ENCODE measurements at regions not wholly inside any gene's neighbourhood (a gene's known extent, or its start where the extent isn't known, plus 50 kb on each side); places are given as distances from the start of the nearest gene placed in this dataset.

DNA sequence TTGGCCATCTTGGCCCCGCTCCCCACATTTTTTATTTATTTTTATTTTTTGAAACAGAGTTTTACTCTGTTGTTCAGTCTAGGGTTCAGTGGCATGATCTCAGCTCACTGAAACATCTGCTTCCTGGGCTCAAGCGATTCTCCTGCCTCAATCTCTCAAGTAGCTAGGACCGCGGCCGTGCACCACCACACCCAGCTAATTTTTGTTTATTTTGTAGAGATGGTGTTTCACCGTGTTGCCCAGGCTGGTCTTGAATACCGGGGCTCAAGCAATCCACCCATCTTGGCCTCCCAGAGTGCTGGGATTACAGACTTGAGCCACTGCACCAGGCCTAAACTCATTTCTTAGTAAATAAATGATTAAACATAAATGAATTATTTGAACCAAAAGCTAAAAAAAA, 322.0 kb upstream of the LCORL start:
- Histone ChIP-seq H3K4me3 (ENCODE audit: insufficient read depth, low read length, poor library complexity, severe bottlenecking) (no peak overlapping the region), H3K27me3 (ENCODE audit: low read length) (no peaks in the 10 kb centered on the region), H3K9ac (ENCODE audit: low read length) (no peak overlapping the region), H3K4me2 (ENCODE audit: low read depth, low read length, poor library complexity, severe bottlenecking) (no peak overlapping the region), H3F3A (ENCODE audit: insufficient read depth) (no peaks in the 10 kb centered on the region), H4K20me1 (ENCODE audit: low read depth, low read length) (no peaks in the 10 kb centered on the region), H2AFZ (ENCODE audit: low read depth, low read length, severe bottlenecking) (no peak overlapping the region), H3K9me2 (replicated peaks; ENCODE audit: insufficient read depth, low read length) (no peaks in the 10 kb centered on the region), H3K27ac (ENCODE audit: low read depth, low read length) (no peak overlapping the region), H3K9me3 (ENCODE audit: insufficient read depth, low read length) (no peaks in the 10 kb centered on the region), H3K36me3 (ENCODE audit: low read length) (no peaks in the 10 kb centered on the region), H3K79me2 (ENCODE audit: insufficient read depth, low read length) (no peaks in the 10 kb centered on the region)
- TF ChIP-seq EZH2phosphoT487 (conservative IDR thresholded peaks at IDR 0.05; ENCODE audit: low read length) (no peak), CTCF (IDR thresholded peaks at IDR 0.05; ENCODE audit: insufficient read depth, low read length, poor library complexity, severe bottlenecking) (no peak)

DNA sequence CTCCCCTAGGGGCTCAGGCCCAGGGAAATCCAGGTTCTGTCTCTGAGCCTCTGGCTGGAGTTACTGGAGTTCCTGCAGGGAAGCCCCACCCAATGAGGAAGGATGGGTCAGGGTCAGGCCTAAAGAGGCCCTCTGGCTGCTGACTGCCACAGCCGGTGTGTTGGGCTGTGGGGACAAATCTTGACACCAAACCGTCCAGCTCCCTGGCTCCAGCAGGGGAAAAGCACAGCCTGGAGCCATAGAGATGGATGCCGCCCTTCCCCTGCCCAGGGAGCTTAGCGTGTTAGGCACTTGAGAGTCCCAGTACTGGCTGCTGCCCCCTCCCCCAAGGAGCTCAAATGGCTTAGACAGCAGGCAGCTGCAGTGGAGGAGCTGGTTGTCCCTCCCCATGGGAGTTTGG, 321.3 kb upstream of the LCORL start:
- no peak overlapping the region for H3K9ac ChIP-seq (ENCODE audit: low read length)
- H3K27ac ChIP-seq (ENCODE audit: low read depth, low read length) = no peak overlapping the region
- no peak overlapping the region for H2AFZ ChIP-seq (ENCODE audit: low read depth, low read length, severe bottlenecking)
- no peaks in the 10 kb centered on the region for H3K36me3 ChIP-seq (ENCODE audit: low read length)
- no peak overlapping the region for H3K4me3 ChIP-seq (ENCODE audit: insufficient read depth, low read length, poor library complexity, severe bottlenecking)
- no peaks in the 10 kb centered on the region for H3F3A ChIP-seq (ENCODE audit: insufficient read depth)
- no peak overlapping the region for H3K4me2 ChIP-seq (ENCODE audit: low read depth, low read length, poor library complexity, severe bottlenecking)
- H3K9me2 ChIP-seq (replicated peaks; ENCODE audit: insufficient read depth, low read length) = no peaks in the 10 kb centered on the region
- no peaks in the 10 kb centered on the region for H3K79me2 ChIP-seq (ENCODE audit: insufficient read depth, low read length)
- no peaks in the 10 kb centered on the region for H3K9me3 ChIP-seq (ENCODE audit: insufficient read depth, low read length)
- TF ChIP-seq EZH2phosphoT487 (conservative IDR thresholded peaks at IDR 0.05; ENCODE audit: low read length) (no peak), CTCF (IDR thresholded peaks at IDR 0.05; ENCODE audit: insufficient read depth, low read length, poor library complexity, severe bottlenecking) (no peak)
- no peaks in the 10 kb centered on the region for H4K20me1 ChIP-seq (ENCODE audit: low read depth, low read length)
- no peaks in the 10 kb centered on the region for H3K27me3 ChIP-seq (ENCODE audit: low read length)

- no peak overlapping the region for H3K4me3 ChIP-seq (ENCODE audit: insufficient read depth, low read length, poor library complexity, severe bottlenecking)
- no peaks in the 10 kb centered on the region for H4K20me1 ChIP-seq (ENCODE audit: low read depth, low read length)
- H3K9me2 ChIP-seq (replicated peaks; ENCODE audit: insufficient read depth, low read length) = no peaks in the 10 kb centered on the region
- H3K79me2 ChIP-seq (ENCODE audit: insufficient read depth, low read length) = no peaks in the 10 kb centered on the region
- no peaks in the 10 kb centered on the region for H3F3A ChIP-seq (ENCODE audit: insufficient read depth)
- no peak overlapping the region for H3K9ac ChIP-seq (ENCODE audit: low read length)
- H3K4me2 ChIP-seq (ENCODE audit: low read depth, low read length, poor library complexity, severe bottlenecking) = no peak overlapping the region
- TF ChIP-seq CTCF (IDR thresholded peaks at IDR 0.05; ENCODE audit: insufficient read depth, low read length, poor library complexity, severe bottlenecking) (no peak), EZH2phosphoT487 (conservative IDR thresholded peaks at IDR 0.05; ENCODE audit: low read length) (no peak)
- no peaks in the 10 kb centered on the region for H3K27me3 ChIP-seq (ENCODE audit: low read length)
- no peak overlapping the region for H3K27ac ChIP-seq (ENCODE audit: low read depth, low read length)
- H3K36me3 ChIP-seq (ENCODE audit: low read length) = no peaks in the 10 kb centered on the region
- no peaks in the 10 kb centered on the region for H3K9me3 ChIP-seq (ENCODE audit: insufficient read depth, low read length)
- no peak overlapping the region for H2AFZ ChIP-seq (ENCODE audit: low read depth, low read length, severe bottlenecking)
Observed at GRCh38 chr4:18321956-18322530, 300.5 kb upstream of the LCORL start.

Data from SU-DHL-6 (cell line).